GM23338 (cell line): ENCODE measurements at regions not wholly inside any gene's neighbourhood (a gene's known extent, or its start where the extent isn't known, plus 50 kb on each side); places are given as distances from the start of the nearest gene placed in this dataset.

Experiments used
- ATAC-seq: fragments of 200-7000 bp; cut with Tn5 transposase; 3 replicates; pipeline ENCODE4 v1.9.1; 2020
- DNase-seq: peaks from one replicate; pipeline ENCODE4 v3.0.0-alpha.2; 2015; ENCODE audit warnings: low spot score
- H2AFZ ChIP-seq: fragments of 200-600 bp; sonication (generic); 2 replicates; pipeline ENCODE4 v1.8.0; 2016; ENCODE audit warnings: antibody characterized with exemption, mild to moderate bottlenecking, moderate library complexity
- H3F3A ChIP-seq: fragments of 200-600 bp; sonication (generic); replicated peaks from 2 replicates; pipeline ENCODE4 v1.8.0; 2017; ENCODE audit warnings: antibody characterized with exemption, mixed run types, low read depth
- H3K27ac ChIP-seq: fragments of 200-600 bp; sonication (generic); 2 replicates; pipeline ENCODE4 v1.6.1; 2016; ENCODE audit warnings: low read depth
- H3K27me3 ChIP-seq: fragments of 200-600 bp; sonication (generic); 2 replicates; pipeline ENCODE4 v1.8.0; 2016; ENCODE audit warnings: mild to moderate bottlenecking, mixed run types, moderate library complexity; ENCODE audit not compliant: insufficient read depth
- H3K36me3 ChIP-seq: fragments of 200-600 bp; sonication (generic); 2 replicates; pipeline ENCODE4 v1.8.0; 2016; ENCODE audit warnings: mild to moderate bottlenecking; ENCODE audit not compliant: insufficient read depth
- H3K4me1 ChIP-seq: fragments of 200-600 bp; sonication (generic); 2 replicates; pipeline ENCODE4 v1.8.0; 2016; ENCODE audit warnings: mild to moderate bottlenecking, moderate library complexity; ENCODE audit not compliant: insufficient read depth
- H3K4me2 ChIP-seq: fragments of 200-600 bp; sonication (generic); 2 replicates; pipeline ENCODE4 v1.7.1; 2017; ENCODE audit warnings: mixed run types
- H3K4me3 ChIP-seq: fragments of 200-600 bp; sonication (generic); 2 replicates; pipeline ENCODE4 v1.6.1; 2016; ENCODE audit warnings: mixed run types
- H3K79me2 ChIP-seq: fragments of 200-600 bp; sonication (generic); replicated peaks from 2 replicates; pipeline ENCODE4 v1.8.0; 2017; ENCODE audit warnings: mild to moderate bottlenecking; ENCODE audit not compliant: insufficient read depth
- H3K9me2 ChIP-seq: fragments of 200-600 bp; sonication (generic); 2 replicates; pipeline ENCODE4 v1.8.0; 2017; ENCODE audit not compliant: insufficient read depth
- H4K20me1 ChIP-seq: fragments of 200-600 bp; sonication (generic); replicated peaks from 2 replicates; pipeline ENCODE4 v1.8.0; 2017; ENCODE audit warnings: mild to moderate bottlenecking; ENCODE audit not compliant: insufficient read depth
- H3K27ac Mint-ChIP-seq: 2 replicates; pipeline ENCODE4 v1.8.0; 2020; ENCODE audit warnings: inconsistent platforms, mild to moderate bottlenecking, moderate library complexity, mixed read lengths
- H3K27me3 Mint-ChIP-seq: 3 replicates; pipeline ENCODE4 v1.8.0; 2022; ENCODE audit warnings: low read depth, mild to moderate bottlenecking, moderate library complexity, mixed read lengths, inconsistent platforms; ENCODE audit not compliant: insufficient read depth, poor library complexity
- H3K36me3 Mint-ChIP-seq: 3 replicates; pipeline ENCODE4 v1.8.0; 2021; ENCODE audit warnings: low read depth, mild to moderate bottlenecking, inconsistent platforms, moderate library complexity, mixed read lengths
- H3K4me1 Mint-ChIP-seq: 3 replicates; pipeline ENCODE4 v1.8.0; 2020; ENCODE audit warnings: mild to moderate bottlenecking, inconsistent platforms, mixed read lengths
- H3K4me3 Mint-ChIP-seq: 3 replicates; pipeline ENCODE4 v1.8.0; 2021; ENCODE audit warnings: moderate library complexity, mild to moderate bottlenecking, inconsistent platforms, mixed read lengths
- H3K9me3 Mint-ChIP-seq: 3 replicates; pipeline ENCODE4 v1.8.0; 2020; ENCODE audit warnings: moderate library complexity, mild to moderate bottlenecking, inconsistent platforms, mixed read lengths
- CREB1 ChIP-seq: fragments of 250-450 bp; sonication (Bioruptor Pico); IDR thresholded peaks from 2 replicates; pipeline ENCODE4 v1.5.0; 2020; ENCODE audit warnings: low read depth, mild to moderate bottlenecking, moderate library complexity
- JUNB ChIP-seq: IDR thresholded peaks from one replicate; pipeline ENCODE4 v1.6.1; 2016; ENCODE audit warnings: antibody characterized with exemption; ENCODE audit not compliant: unreplicated experiment
- POLR2AphosphoS5 ChIP-seq: IDR thresholded peaks from 2 replicates; pipeline ENCODE4 v1.6.1; 2016; ENCODE audit warnings: antibody characterized with exemption, low read depth
- STAT1 ChIP-seq: IDR thresholded peaks from one replicate; pipeline ENCODE4 v1.6.1; 2016; ENCODE audit warnings: antibody characterized with exemption; ENCODE audit not compliant: unreplicated experiment
- ZNF114 ChIP-seq: fragments of 250-450 bp; sonication (Bioruptor Pico); IDR thresholded peaks from 2 replicates; pipeline ENCODE4 v1.5.0; 2020; ENCODE audit warnings: mild to moderate bottlenecking, moderate library complexity
- ZNF331 ChIP-seq: fragments of 250-450 bp; sonication (Bioruptor Pico); IDR thresholded peaks from 2 replicates; pipeline ENCODE4 v1.5.0; 2020; ENCODE audit warnings: low read depth, mild to moderate bottlenecking, moderate library complexity
- TF ChIP-seq, protein P1 (sequence below): IDR thresholded peaks from one replicate; pipeline ENCODE4 v1.6.1; 2018; ENCODE audit warnings: antibody characterized with exemption; ENCODE audit not compliant: unreplicated experiment
- TF ChIP-seq, protein P2 (sequence below): fragments of 250-450 bp; sonication (Bioruptor Pico); IDR thresholded peaks from 2 replicates; pipeline ENCODE4 v1.5.0; 2020; ENCODE audit warnings: mild to moderate bottlenecking, moderate library complexity

DNA sequence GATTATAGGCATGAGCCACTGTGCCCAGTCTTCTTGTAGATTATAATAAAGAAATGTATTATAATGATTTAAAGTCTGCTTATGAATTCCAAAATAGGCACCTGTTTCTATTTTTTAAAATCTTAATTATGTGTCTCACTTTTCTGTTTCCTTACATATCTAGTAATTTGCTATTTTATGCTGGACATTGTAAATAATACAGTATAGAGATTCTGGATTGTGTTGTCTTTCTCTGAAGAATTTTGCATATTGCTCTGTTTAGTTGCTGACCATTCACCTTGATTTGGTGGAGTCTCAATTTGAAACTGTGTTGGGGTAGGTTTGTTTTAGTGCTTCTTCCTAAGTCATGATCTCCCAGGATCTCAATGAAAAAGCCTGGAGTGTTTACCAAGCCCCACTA is 102.8 kb downstream of the C9orf50 start:
- no peak for ATAC-seq
- no peak for DNase-seq
- Histone ChIP-seq H2AFZ (no peak overlapping the region), H3K79me2 (no peaks in the 10 kb centered on the region), H3K4me1 (no peaks in the 10 kb centered on the region; the same call in 1 of the 2 replicates), H3K4me3 (no peak overlapping the region), H3K4me2 (no peak overlapping the region), H3K27ac (no peak overlapping the region), H3F3A (no peaks in the 10 kb centered on the region), H3K9me2 (no peaks in the 10 kb centered on the region), H4K20me1 (no peaks in the 10 kb centered on the region), H3K36me3 (no peaks in the 10 kb centered on the region), H3K27me3 (no peaks in the 10 kb centered on the region)
- Mint-ChIP-seq H3K36me3 (peaks cover 29% of the 10 kb centered on the region), H3K4me1 (peaks cover 8% of the 10 kb centered on the region), H3K27ac (no peak overlapping the region), H3K27me3 (peaks cover 6% of the 10 kb centered on the region), H3K4me3 (no peak overlapping the region), H3K9me3 (peaks cover 46% of the 10 kb centered on the region)
- TF ChIP-seq POLR2AphosphoS5 (no peak), JUNB (no peak), ZNF114 (CRISPR knock-in tag) (no peak), STAT1 (no peak), ZNF331 (CRISPR knock-in tag) (no peak), CREB1 (CRISPR knock-in tag) (no peak)
- TF ChIP-seq, protein P1, sequence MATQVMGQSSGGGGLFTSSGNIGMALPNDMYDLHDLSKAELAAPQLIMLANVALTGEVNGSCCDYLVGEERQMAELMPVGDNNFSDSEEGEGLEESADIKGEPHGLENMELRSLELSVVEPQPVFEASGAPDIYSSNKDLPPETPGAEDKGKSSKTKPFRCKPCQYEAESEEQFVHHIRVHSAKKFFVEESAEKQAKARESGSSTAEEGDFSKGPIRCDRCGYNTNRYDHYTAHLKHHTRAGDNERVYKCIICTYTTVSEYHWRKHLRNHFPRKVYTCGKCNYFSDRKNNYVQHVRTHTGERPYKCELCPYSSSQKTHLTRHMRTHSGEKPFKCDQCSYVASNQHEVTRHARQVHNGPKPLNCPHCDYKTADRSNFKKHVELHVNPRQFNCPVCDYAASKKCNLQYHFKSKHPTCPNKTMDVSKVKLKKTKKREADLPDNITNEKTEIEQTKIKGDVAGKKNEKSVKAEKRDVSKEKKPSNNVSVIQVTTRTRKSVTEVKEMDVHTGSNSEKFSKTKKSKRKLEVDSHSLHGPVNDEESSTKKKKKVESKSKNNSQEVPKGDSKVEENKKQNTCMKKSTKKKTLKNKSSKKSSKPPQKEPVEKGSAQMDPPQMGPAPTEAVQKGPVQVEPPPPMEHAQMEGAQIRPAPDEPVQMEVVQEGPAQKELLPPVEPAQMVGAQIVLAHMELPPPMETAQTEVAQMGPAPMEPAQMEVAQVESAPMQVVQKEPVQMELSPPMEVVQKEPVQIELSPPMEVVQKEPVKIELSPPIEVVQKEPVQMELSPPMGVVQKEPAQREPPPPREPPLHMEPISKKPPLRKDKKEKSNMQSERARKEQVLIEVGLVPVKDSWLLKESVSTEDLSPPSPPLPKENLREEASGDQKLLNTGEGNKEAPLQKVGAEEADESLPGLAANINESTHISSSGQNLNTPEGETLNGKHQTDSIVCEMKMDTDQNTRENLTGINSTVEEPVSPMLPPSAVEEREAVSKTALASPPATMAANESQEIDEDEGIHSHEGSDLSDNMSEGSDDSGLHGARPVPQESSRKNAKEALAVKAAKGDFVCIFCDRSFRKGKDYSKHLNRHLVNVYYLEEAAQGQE: no peak
- TF ChIP-seq, protein P2, sequence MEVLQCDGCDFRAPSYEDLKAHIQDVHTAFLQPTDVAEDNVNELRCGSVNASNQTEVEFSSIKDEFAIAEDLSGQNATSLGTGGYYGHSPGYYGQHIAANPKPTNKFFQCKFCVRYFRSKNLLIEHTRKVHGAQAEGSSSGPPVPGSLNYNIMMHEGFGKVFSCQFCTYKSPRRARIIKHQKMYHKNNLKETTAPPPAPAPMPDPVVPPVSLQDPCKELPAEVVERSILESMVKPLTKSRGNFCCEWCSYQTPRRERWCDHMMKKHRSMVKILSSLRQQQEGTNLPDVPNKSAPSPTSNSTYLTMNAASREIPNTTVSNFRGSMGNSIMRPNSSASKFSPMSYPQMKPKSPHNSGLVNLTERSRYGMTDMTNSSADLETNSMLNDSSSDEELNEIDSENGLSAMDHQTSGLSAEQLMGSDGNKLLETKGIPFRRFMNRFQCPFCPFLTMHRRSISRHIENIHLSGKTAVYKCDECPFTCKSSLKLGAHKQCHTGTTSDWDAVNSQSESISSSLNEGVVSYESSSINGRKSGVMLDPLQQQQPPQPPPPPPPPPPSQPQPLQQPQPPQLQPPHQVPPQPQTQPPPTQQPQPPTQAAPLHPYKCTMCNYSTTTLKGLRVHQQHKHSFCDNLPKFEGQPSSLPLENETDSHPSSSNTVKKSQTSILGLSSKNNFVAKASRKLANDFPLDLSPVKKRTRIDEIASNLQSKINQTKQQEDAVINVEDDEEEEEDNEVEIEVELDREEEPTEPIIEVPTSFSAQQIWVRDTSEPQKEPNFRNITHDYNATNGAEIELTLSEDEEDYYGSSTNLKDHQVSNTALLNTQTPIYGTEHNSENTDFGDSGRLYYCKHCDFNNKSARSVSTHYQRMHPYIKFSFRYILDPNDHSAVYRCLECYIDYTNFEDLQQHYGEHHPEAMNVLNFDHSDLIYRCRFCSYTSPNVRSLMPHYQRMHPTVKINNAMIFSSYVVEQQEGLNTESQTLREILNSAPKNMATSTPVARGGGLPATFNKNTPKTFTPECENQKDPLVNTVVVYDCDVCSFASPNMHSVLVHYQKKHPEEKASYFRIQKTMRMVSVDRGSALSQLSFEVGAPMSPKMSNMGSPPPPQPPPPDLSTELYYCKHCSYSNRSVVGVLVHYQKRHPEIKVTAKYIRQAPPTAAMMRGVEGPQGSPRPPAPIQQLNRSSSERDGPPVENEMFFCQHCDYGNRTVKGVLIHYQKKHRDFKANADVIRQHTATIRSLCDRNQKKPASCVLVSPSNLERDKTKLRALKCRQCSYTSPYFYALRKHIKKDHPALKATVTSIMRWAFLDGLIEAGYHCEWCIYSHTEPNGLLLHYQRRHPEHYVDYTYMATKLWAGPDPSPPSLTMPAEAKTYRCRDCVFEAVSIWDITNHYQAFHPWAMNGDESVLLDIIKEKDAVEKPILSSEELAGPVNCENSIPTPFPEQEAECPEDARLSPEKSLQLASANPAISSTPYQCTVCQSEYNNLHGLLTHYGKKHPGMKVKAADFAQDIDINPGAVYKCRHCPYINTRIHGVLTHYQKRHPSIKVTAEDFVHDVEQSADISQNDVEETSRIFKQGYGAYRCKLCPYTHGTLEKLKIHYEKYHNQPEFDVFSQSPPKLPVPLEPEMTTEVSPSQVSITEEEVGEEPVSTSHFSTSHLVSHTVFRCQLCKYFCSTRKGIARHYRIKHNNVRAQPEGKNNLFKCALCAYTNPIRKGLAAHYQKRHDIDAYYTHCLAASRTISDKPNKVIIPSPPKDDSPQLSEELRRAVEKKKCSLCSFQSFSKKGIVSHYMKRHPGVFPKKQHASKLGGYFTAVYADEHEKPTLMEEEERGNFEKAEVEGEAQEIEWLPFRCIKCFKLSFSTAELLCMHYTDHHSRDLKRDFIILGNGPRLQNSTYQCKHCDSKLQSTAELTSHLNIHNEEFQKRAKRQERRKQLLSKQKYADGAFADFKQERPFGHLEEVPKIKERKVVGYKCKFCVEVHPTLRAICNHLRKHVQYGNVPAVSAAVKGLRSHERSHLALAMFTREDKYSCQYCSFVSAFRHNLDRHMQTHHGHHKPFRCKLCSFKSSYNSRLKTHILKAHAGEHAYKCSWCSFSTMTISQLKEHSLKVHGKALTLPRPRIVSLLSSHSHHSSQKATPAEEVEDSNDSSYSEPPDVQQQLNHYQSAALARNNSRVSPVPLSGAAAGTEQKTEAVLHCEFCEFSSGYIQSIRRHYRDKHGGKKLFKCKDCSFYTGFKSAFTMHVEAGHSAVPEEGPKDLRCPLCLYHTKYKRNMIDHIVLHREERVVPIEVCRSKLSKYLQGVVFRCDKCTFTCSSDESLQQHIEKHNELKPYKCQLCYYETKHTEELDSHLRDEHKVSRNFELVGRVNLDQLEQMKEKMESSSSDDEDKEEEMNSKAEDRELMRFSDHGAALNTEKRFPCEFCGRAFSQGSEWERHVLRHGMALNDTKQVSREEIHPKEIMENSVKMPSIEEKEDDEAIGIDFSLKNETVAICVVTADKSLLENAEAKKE (CRISPR knock-in tag): no peak
